ENCODE measurements at regions not wholly inside any gene's neighbourhood (a gene's known extent, or its start where the extent isn't known, plus 50 kb on each side); places are given as distances from the start of the nearest gene placed in this dataset.

GRCh38 chr20:21653628-21654027 is 51.8 kb upstream of the PAX1 start:
- TF ChIP-seq CTCF (conservative IDR thresholded peaks at IDR 0.05; ENCODE audit: control insufficient read depth, insufficient read depth, low read depth, low read length): no peak
- no peak overlapping the region for H3K4me3 ChIP-seq (ENCODE audit: control insufficient read depth, low read depth, low read length)
- no peak for DNase-seq (ENCODE audit: low read depth)

- no peak for TF ChIP-seq CTCF (conservative IDR thresholded peaks at IDR 0.05; ENCODE audit: control insufficient read depth, insufficient read depth, low read depth, low read length)
- H3K4me3 ChIP-seq (ENCODE audit: control insufficient read depth, low read depth, low read length): no peak overlapping the region
- DNase-seq (ENCODE audit: low read depth): no peak
Measured at GRCh38 chr20:21643417-21643816, 62.0 kb upstream of the PAX1 start.

GRCh38 chr20:21640556-21640955 is 64.9 kb upstream of the PAX1 start:
- no peak for DNase-seq (ENCODE audit: low read depth)
- no peak for TF ChIP-seq CTCF (conservative IDR thresholded peaks at IDR 0.05; ENCODE audit: control insufficient read depth, insufficient read depth, low read depth, low read length)
- H3K4me3 ChIP-seq (ENCODE audit: control insufficient read depth, low read depth, low read length): no peak overlapping the region

GRCh38 chr20:21633829-21634228 is 71.6 kb upstream of the PAX1 start:
- no peak for DNase-seq (ENCODE audit: low read depth)
- H3K4me3 ChIP-seq (ENCODE audit: control insufficient read depth, low read depth, low read length): no peak overlapping the region
- no peak for TF ChIP-seq CTCF (conservative IDR thresholded peaks at IDR 0.05; ENCODE audit: control insufficient read depth, insufficient read depth, low read depth, low read length)

- no peak for TF ChIP-seq CTCF (conservative IDR thresholded peaks at IDR 0.05; ENCODE audit: control insufficient read depth, insufficient read depth, low read depth, low read length)
- H3K4me3 ChIP-seq (ENCODE audit: control insufficient read depth, low read depth, low read length): no peak overlapping the region
- DNase-seq (ENCODE audit: low read depth): no peak
Measured at GRCh38 chr20:21632735-21633053, 72.8 kb upstream of the PAX1 start.

GRCh38 chr20:21632031-21632734 is 73.3 kb upstream of the PAX1 start:
- no peak for TF ChIP-seq CTCF (conservative IDR thresholded peaks at IDR 0.05; ENCODE audit: control insufficient read depth, insufficient read depth, low read depth, low read length)
- no peak for DNase-seq (ENCODE audit: low read depth)
- no peak overlapping the region for H3K4me3 ChIP-seq (ENCODE audit: control insufficient read depth, low read depth, low read length)

GRCh38 chr20:21628800-21629199 is 76.7 kb upstream of the PAX1 start:
- TF ChIP-seq CTCF (conservative IDR thresholded peaks at IDR 0.05; ENCODE audit: control insufficient read depth, insufficient read depth, low read depth, low read length): no peak
- DNase-seq (ENCODE audit: low read depth): no peak
- H3K4me3 ChIP-seq (ENCODE audit: control insufficient read depth, low read depth, low read length): no peak overlapping the region

All from fibroblast of mammary gland (primary cell).